IPS-15b (cell line): ENCODE measurements at regions not wholly inside any gene's neighbourhood (a gene's known extent, or its start where the extent isn't known, plus 50 kb on each side); places are given as distances from the start of the nearest gene placed in this dataset.

ENCODE experiments used
- H3K27me3 ChIP-seq: one replicate; pipeline ENCODE4 v1.6.1; 2013; ENCODE audit warnings: low read length; ENCODE audit not compliant: control insufficient read depth, insufficient read depth
- H3K36me3 ChIP-seq: one replicate; pipeline ENCODE4 v1.6.1; 2013; ENCODE audit warnings: low read length; ENCODE audit not compliant: control insufficient read depth, insufficient read depth
- H3K4me1 ChIP-seq: one replicate; pipeline ENCODE4 v1.6.1; 2013; ENCODE audit warnings: mild to moderate bottlenecking, low read length; ENCODE audit not compliant: control insufficient read depth, insufficient read depth
- H3K4me3 ChIP-seq: one replicate; pipeline ENCODE4 v1.5.1; 2013; ENCODE audit warnings: low read depth, low read length
- H3K9ac ChIP-seq: one replicate; pipeline ENCODE4 v1.6.1; 2013; ENCODE audit warnings: low read depth, mild to moderate bottlenecking, low read length
- H3K9me3 ChIP-seq: one replicate; pipeline ENCODE4 v1.6.1; 2013; ENCODE audit warnings: mild to moderate bottlenecking, low read length; ENCODE audit not compliant: control insufficient read depth, insufficient read depth

GRCh38 chr9:78763424-78763823 lies 466.5 kb downstream of the PSAT1 start:
- H3K4me3 ChIP-seq: no peak overlapping the region
- no peaks in the 10 kb centered on the region for H3K36me3 ChIP-seq
- H3K27me3 ChIP-seq: no peaks in the 10 kb centered on the region
- no peaks in the 10 kb centered on the region for H3K9me3 ChIP-seq
- no peaks in the 10 kb centered on the region for H3K4me1 ChIP-seq
- H3K9ac ChIP-seq: no peak overlapping the region

- no peak overlapping the region for H3K4me3 ChIP-seq
- H3K9me3 ChIP-seq: no peaks in the 10 kb centered on the region
- no peaks in the 10 kb centered on the region for H3K36me3 ChIP-seq
- H3K9ac ChIP-seq: no peak overlapping the region
- no peaks in the 10 kb centered on the region for H3K27me3 ChIP-seq
- no peaks in the 10 kb centered on the region for H3K4me1 ChIP-seq
Measured at GRCh38 chr9:78765861-78766260, 468.9 kb downstream of the PSAT1 start.

- H3K27me3 ChIP-seq: no peaks in the 10 kb centered on the region
- H3K36me3 ChIP-seq: no peaks in the 10 kb centered on the region
- no peak overlapping the region for H3K4me3 ChIP-seq
- H3K9me3 ChIP-seq: no peaks in the 10 kb centered on the region
- no peaks in the 10 kb centered on the region for H3K4me1 ChIP-seq
- H3K9ac ChIP-seq: no peak overlapping the region
Measured at GRCh38 chr9:78767490-78767889, 470.6 kb downstream of the PSAT1 start.

- Histone ChIP-seq H3K27me3 (no peaks in the 10 kb centered on the region), H3K36me3 (no peaks in the 10 kb centered on the region), H3K9ac (no peak overlapping the region), H3K9me3 (no peaks in the 10 kb centered on the region), H3K4me3 (no peak overlapping the region), H3K4me1 (no peaks in the 10 kb centered on the region)
Measured at GRCh38 chr9:78769690-78770089, 472.8 kb downstream of the PSAT1 start.

- Histone ChIP-seq H3K36me3 (no peaks in the 10 kb centered on the region), H3K4me1 (no peaks in the 10 kb centered on the region), H3K9me3 (no peaks in the 10 kb centered on the region), H3K9ac (no peak overlapping the region), H3K27me3 (no peaks in the 10 kb centered on the region), H3K4me3 (no peak overlapping the region)
Measured at GRCh38 chr9:78775211-78775610, 478.3 kb downstream of the PSAT1 start.

GRCh38 chr9:78775696-78776295 lies 478.9 kb downstream of the PSAT1 start:
- Histone ChIP-seq H3K4me3 (no peak overlapping the region), H3K9ac (no peak overlapping the region), H3K27me3 (no peaks in the 10 kb centered on the region), H3K36me3 (no peaks in the 10 kb centered on the region), H3K4me1 (no peaks in the 10 kb centered on the region), H3K9me3 (no peaks in the 10 kb centered on the region)

GRCh38 chr9:78777747-78778146 lies 480.8 kb downstream of the PSAT1 start:
- H3K36me3 ChIP-seq: no peaks in the 10 kb centered on the region
- H3K27me3 ChIP-seq: no peaks in the 10 kb centered on the region
- H3K9me3 ChIP-seq: no peaks in the 10 kb centered on the region
- H3K9ac ChIP-seq: no peak overlapping the region
- no peaks in the 10 kb centered on the region for H3K4me1 ChIP-seq
- no peak overlapping the region for H3K4me3 ChIP-seq

- Histone ChIP-seq H3K4me1 (no peaks in the 10 kb centered on the region), H3K36me3 (no peaks in the 10 kb centered on the region), H3K9me3 (no peaks in the 10 kb centered on the region), H3K27me3 (no peaks in the 10 kb centered on the region), H3K9ac (no peak overlapping the region), H3K4me3 (no peak overlapping the region)
Measured at GRCh38 chr9:78778318-78778717, 481.4 kb downstream of the PSAT1 start.

GRCh38 chr9:78778861-78779374 lies 482.0 kb downstream of the PSAT1 start:
- Histone ChIP-seq H3K4me3 (no peak overlapping the region), H3K27me3 (no peaks in the 10 kb centered on the region), H3K9ac (no peak overlapping the region), H3K9me3 (no peaks in the 10 kb centered on the region), H3K36me3 (no peaks in the 10 kb centered on the region), H3K4me1 (no peaks in the 10 kb centered on the region)

GRCh38 chr9:78781681-78782080 lies 484.8 kb downstream of the PSAT1 start:
- Histone ChIP-seq H3K4me1 (no peaks in the 10 kb centered on the region), H3K9me3 (no peaks in the 10 kb centered on the region), H3K36me3 (no peaks in the 10 kb centered on the region), H3K27me3 (no peaks in the 10 kb centered on the region), H3K4me3 (no peak overlapping the region), H3K9ac (no peak overlapping the region)

GRCh38 chr9:78782234-78782633 lies 485.3 kb downstream of the PSAT1 start:
- H3K9ac ChIP-seq: no peak overlapping the region
- no peaks in the 10 kb centered on the region for H3K27me3 ChIP-seq
- H3K36me3 ChIP-seq: no peaks in the 10 kb centered on the region
- H3K9me3 ChIP-seq: no peaks in the 10 kb centered on the region
- H3K4me1 ChIP-seq: no peaks in the 10 kb centered on the region
- no peak overlapping the region for H3K4me3 ChIP-seq

GRCh38 chr9:78782858-78783257 lies 485.9 kb downstream of the PSAT1 start:
- H3K9me3 ChIP-seq: no peaks in the 10 kb centered on the region
- no peaks in the 10 kb centered on the region for H3K27me3 ChIP-seq
- no peak overlapping the region for H3K4me3 ChIP-seq
- no peaks in the 10 kb centered on the region for H3K4me1 ChIP-seq
- H3K36me3 ChIP-seq: no peaks in the 10 kb centered on the region
- H3K9ac ChIP-seq: no peak overlapping the region
